Stimulated activated CD4-positive, alpha-beta T cell treated with anti-CD3 and anti-CD28 coated beads, Interleukin-2, amount 100 ng/mL, for 48 hours (primary cell): ENCODE measurements at regions not wholly inside any gene's neighbourhood (a gene's known extent, or its start where the extent isn't known, plus 50 kb on each side); places are given as distances from the start of the nearest gene placed in this dataset.
"Not testable (repeated sequence)": the region's sequence is repeated elsewhere in the genome, so short reads cannot be mapped to it uniquely, and the experiment has no call there.

Source experiments
- DNase-seq, 2 donors: peaks; one replicate each; pipeline ENCODE4 v3.0.0-alpha.2; 2020

GRCh38 chr2:129006901-129007300 lies 688.2 kb upstream of the HS6ST1 start:
- DNase-seq: no peak

GRCh38 chr2:129008055-129008880 lies 689.6 kb upstream of the HS6ST1 start:
- DNase-seq: no peak

- DNase-seq: no peak
Measured at GRCh38 chr2:129008881-129009554, 690.4 kb upstream of the HS6ST1 start.

DNA sequence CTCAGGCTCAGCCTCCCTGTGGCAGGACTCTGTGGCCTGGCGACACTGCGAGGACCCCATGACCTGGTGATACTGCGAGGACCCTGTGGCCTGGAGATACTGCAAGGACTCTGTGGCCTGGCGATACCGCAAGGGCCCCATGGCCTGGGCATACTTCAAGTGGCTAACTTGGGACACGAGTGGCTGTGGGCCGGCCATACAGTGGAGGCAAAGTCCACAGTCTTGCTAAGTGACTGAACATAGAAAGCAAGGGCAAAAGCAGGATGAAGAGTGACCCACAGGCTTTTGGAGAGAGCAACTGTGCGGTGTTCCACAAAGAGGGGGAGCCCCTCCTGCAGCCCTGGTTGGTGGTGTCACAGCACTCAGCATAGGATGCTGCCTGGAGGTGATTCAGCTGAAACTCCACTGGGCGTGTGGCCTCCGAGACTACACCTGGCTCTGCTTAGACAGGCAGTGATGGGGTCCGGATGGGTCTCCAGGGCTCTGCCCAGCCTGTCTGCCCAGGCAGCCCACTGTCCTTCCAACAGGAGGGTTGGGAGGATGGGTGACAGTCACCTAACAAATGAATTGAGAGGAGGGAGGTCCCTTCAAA lies 691.0 kb upstream of the HS6ST1 start:
- no peak for DNase-seq

DNA sequence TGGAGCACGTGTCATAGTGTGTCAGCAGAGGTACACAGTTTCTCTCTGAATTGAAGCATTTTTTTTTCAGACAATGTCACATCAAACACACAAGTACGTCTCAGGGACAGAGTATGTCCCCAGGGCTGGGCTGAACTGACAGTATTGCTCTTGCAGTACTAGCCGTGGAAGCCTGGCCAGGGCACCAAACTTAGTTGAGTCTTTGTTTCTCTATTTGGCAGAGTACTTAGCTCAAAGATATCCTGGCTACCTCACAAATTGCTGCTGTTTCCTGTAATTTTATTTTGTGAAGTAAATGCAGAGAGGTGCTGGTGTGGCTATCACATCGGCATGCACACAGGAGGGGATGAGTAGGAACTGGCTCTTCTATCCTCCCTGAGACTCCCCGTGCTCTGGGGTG lies 691.6 kb upstream of the HS6ST1 start:
- DNase-seq: no peak

- DNase-seq: no peak
Measured at GRCh38 chr2:129011466-129012061, 692.9 kb upstream of the HS6ST1 start.

- DNase-seq: no peak
Measured at GRCh38 chr2:129014432-129014831, 695.8 kb upstream of the HS6ST1 start.

GRCh38 chr2:129015397-129016285 lies 697.0 kb upstream of the HS6ST1 start:
- no peak for DNase-seq

- no peak for DNase-seq
Measured at GRCh38 chr2:129016972-129017371, 698.3 kb upstream of the HS6ST1 start.

GRCh38 chr2:129024796-129025195 lies 706.1 kb upstream of the HS6ST1 start:
- no peak for DNase-seq

DNA sequence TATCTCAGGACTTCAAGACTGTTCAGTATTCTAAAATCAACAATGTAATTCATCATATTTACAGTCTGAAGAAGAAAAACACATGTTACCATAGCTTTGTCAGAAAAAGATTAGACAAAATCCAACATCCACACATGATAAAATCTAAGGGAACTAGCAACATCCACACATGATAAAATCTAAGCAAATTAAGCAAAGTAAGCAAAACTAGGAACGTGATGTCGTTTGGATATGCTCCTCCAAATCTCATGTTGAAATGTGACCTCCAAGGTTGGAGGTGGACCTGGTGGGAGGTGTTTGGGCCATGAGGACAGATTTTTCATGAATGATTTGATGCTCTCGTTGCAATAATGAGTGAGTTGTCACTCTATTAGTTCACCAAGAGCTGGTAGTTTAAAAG lies 717.3 kb upstream of the HS6ST1 start:
- no peak for DNase-seq

DNA sequence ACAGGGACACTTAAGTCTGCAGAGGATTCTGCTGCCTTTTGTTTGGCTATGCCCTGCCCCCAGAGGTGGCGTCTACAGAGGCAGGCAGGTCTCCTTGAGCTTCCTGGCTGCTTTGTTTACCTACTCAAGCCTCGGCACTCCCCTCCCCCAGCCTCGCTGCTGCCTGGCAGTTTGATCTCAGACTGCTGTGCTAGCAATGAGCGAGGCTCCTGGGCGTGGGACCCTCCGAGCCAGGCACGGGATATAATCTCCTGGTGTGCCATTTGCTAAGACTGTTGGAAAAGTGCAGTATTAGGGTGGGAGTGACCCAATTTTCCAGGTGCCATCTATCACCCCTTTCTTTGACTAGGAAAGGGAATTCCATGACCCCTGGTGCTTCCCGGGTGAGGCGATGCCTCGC lies 725.0 kb upstream of the HS6ST1 start:
- DNase-seq: not testable (repeated sequence)

DNA sequence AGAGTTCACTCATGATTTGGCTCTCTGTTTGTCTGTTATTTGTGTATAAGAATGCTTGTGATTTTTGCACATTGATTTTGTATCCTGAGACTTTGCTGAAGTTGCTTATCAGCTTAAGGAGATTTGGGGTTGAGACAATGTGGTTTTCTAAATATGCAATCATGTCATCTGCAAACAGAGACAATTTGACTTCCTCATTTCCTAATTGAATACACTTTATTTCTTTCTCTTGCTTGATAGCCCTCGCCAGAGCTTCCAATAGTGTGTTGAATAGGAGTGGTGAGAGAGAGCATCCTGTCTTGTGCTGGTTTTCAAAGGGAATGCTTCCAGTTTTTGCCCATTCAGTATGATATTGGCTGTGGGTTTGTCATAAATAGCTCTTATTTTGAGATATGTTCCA lies 727.8 kb upstream of the HS6ST1 start:
- DNase-seq: not testable (repeated sequence)

GRCh38 chr2:129050101-129050500 lies 731.4 kb upstream of the HS6ST1 start:
- DNase-seq: no peak

DNA sequence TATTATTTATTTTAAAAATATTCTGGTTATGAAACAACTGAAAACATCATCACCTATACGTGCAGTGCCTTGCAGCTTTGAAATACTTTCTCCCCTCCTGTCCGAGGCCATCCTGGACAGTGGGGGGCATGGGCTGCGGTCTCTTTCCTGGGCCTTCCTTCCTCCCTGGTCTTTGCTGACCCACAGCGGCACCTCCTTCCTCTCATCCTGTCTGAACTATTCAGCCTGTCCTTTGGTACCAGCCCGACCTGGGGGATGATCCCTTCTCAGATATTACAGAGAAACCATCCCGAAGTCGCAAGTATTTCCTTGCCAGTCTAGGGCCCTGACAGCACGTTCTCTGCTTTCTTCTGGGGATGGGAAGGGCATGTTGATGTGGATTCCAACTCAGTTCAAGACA lies 736.6 kb upstream of the HS6ST1 start:
- no peak for DNase-seq

DNA sequence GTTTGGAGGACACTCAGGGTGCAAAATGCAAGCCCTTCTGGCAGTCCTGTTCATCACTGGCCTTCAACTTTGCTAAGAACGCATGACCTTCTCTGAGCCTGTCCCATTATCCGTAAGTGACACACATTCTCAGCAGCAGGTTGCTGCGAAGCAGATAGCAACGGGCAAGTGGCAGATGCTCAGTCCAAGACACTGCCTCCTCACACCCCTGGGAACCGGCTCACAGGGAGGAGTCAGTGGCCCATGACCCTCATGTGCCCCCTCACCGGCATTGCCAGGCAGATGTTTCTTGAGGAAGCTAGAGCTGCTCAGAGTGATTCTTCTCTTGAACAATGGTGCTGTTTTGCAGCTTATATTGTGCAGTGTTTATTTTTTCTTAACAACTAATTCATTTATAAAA lies 737.2 kb upstream of the HS6ST1 start:
- DNase-seq: no peak

DNA sequence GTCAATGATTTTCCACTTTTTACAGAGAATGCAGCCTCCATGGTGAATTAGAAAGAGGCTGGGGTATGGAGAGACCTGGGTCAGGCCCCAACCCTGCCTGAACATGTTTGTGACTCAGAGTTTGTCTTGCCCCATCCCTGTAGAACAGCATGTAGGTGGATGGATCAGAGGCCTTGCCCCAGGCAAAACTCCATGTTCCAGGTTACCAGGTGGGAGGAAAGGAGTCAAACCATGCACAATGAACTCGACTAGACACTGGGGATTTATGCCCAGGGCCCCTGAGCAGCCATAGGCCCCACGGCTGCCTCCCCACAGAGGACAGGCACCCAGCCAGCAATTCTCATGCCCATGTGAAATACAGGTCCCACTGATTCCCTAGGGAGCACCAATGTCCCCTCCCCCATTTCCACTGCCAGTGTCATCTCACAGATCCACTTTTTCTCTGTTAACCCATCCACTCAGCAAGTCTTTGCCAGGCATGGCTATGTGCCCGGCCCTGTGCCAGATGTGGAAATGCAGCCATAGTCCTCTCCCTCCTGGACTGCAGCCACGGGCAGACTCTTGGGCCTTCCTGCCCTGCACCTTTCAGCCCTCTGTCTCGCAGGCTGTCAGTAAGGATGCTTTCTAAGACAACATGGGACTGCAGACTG lies 737.8 kb upstream of the HS6ST1 start:
- no peak for DNase-seq

- no peak for DNase-seq
Measured at GRCh38 chr2:129056959-129057317, 738.3 kb upstream of the HS6ST1 start.

- DNase-seq: no peak
Measured at GRCh38 chr2:129058981-129059380, 740.3 kb upstream of the HS6ST1 start.

DNA sequence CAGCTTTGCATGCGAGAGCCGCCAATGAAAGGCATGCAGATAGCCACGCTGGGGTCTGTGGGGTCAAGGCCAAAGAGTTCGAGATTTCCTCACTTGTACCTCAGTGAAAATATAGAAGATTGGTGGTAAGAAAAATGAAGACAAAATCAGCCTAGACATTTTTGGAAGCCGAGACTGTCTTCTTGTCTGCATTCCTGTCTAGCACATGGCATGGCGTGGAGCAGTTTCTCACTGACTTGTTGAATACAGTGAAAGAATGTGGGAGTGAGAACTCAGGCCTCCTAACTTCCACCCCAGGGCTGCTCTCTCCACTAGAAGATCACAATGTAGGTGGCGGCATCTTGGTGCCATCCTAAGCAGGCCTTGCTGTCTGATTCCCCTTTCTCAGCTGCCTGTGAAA lies 740.8 kb upstream of the HS6ST1 start:
- DNase-seq: no peak

DNA sequence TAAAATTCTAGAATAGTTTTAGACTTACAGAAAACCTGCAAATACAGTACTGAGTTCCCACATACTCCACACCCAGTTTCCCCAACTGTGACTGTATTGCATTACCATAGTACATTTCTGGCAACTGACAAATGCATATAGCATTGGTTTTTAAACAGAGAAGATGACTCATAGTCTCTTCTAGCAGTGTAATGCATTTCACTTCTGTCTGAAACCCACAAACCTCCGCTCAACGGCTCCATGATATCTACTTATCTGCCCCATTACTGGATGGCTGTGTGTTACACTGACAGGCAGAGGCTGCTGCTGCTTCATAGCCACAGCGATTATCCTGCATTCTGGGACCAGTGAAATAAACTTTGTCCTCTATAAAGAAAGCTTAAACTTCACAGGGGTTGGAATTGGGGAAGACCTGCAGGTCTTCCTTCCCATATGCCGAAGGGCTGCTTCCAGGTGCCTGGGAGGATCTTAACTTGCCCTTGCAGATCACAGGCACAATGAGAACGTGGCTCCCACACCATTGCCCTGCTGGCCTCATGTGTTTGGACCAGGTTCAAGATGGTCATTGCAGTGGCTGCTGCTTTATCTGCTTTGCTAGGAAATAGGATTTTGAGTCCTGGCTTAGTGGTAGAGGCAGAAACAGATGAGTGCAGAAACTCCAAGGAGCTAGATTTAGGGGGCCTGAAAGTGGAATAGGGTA lies 742.6 kb upstream of the HS6ST1 start:
- DNase-seq: no peak

DNA sequence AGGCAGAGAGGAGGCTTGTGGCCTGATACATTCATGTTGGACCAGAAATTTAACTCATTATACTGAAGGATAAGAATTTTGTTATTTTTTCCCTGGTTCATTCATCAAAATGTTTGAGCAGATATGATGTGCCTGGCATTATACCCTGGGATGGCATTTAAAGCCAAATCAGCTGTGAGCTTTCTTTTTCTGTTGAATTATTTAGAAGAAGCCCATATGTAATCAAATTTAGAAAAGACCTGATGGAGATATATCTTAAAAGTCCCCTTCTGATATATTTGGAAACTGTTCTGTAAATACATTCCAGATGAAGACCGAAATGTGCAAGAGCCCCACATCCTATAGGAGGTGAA lies 743.1 kb upstream of the HS6ST1 start:
- DNase-seq: no peak
